GM12873 (cell line): ENCODE measurements at regions not wholly inside any gene's neighbourhood (a gene's known extent, or its start where the extent isn't known, plus 50 kb on each side); places are given as distances from the start of the nearest gene placed in this dataset.

Experiments
- CTCF ChIP-seq: IDR thresholded peaks from 2 replicates; pipeline ENCODE4 v1.5.1; 2012; ENCODE audit warnings: low read depth, mild to moderate bottlenecking, moderate library complexity, low read length, control low read depth; ENCODE audit not compliant: insufficient read depth; ENCODE audit errors: missing control alignments

DNA sequence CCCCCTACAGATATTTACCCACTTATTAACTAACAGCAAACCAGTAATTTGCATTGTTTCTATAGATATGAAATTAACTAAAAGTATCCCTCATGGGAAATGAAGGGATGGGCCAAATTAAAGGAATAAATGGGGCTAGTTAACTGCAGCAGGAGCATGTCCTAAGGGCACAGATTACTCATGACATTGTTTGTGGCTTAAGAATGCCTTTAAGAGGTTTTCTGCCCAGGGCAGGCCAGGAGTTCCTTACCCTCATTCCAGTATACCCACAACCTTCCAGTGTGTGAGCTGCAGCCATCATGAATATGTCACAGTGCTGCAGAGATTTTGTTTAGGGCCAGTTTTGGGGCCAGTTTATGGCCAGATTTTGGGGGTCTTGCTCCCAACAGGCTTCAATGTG is 1101.9 kb downstream of the PRIM2 start:
- TF ChIP-seq CTCF = no peak
